ENCODE measurements at regions not wholly inside any gene's neighbourhood (a gene's known extent, or its start where the extent isn't known, plus 50 kb on each side); places are given as distances from the start of the nearest gene placed in this dataset.

DNA sequence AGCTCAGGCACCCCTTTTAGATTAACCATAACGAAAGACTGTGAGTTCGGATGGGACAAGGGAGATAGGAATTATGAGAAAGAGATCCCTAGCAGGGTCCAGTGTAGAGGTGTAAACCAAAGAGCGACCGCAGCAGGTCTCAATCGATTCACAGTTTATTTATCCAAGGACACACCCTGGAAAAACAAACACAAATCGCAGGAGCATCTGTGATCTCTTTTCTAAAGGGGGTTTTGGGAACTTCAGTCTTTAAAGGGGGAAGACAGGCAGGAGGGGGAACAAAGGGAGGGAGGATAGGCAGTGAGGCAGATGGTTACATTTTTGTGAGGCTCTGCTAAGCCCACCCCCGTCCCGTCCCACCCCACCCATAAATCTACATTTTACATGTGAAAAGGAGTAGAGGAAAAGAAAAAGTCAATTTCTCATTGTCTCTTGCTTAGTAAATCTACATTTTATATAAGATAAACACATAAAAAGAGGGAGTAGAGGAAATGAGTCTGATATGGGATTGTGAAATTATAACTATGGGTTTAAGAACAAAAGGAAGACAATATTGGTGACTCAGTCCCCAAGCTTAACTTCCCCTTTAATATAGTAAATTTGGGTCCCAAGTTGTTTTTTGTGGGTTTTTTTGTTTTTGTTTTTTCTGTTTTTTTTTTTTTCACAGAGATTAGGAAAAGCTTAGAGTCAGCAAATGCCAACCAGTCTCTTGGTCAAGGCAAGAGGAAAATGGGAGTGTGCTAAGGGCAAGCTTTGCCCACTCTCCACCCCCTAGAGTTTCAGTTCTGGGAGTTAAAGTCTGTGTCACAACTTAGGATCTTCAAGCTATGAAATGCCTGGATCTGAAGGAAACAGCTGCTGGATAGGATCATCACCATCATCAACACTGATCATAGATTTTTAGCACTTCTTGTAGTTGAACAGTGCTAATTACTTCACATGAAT is 160.9 kb upstream of the CDH5 start:
- peak overlapping the region; percentile 46 to 91 (median 84) for H3K4me2 ChIP-seq
- no peaks in the 10 kb centered on the region for H3K27me3 ChIP-seq
- H3K4me3 ChIP-seq, result no peak overlapping the region

DNA sequence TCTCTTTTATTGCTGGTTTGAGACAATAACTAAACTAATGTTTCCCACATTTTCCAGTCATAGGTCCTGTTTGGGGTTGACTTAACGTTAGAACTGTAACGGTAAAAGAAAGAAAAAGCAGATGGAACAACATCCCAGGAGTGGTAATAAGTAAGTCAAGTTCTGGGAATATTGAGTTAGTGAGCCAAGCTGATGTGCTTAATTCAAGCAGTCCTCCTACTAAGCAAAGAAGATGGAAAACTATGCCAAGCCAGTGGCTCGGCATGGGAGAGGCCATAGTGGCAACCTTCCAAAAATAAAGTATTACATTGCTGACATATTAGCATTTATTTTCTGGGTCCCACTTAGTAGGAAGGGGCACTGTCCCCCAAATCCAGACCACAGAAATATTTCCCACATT is 161.7 kb upstream of the CDH5 start:
- Histone ChIP-seq H3K36me3 (no peaks in the 10 kb centered on the region), H3K9me3 (replicated peaks in 1 of 11) (peaks cover 0 to under 1% (median 0%) of the 10 kb centered on the region in 11 experiments; a peak in 1 of 22 replicates), H3K4me2 (peak overlapping the region in 10 of 11 experiments; percentile 65 to 91 (median 82); a peak in 19 of 22 replicates), H3K27ac (peak overlapping the region; percentile 86 to 99 (median 97); a peak in 21 of 22 replicates), H3K27me3 (no peaks in the 10 kb centered on the region), H3K4me3 (no peak overlapping the region), H3K4me1 (peaks cover 34 to 96% (median 88%) of the 10 kb centered on the region in 10 experiments), H3K9ac (peak overlapping the region in 9 of 11 experiments; percentile 77 to 88 (median 80); a peak in 18 of 22 replicates), H4K20me1 (no peaks in the 10 kb centered on the region)
- no peak for TF ChIP-seq Cebpa-rat (IDR thresholded peaks at IDR 0.05)

More for the DNA sequence above, 160.9 kb upstream of the CDH5 start:
- no peaks in the 10 kb centered on the region for H3K36me3 ChIP-seq
- peak overlapping the region; percentile 86 to 99 (median 97) for H3K27ac ChIP-seq
- peaks cover 42 to 96% (median 85%) of the 10 kb centered on the region in 10 experiments for H3K4me1 ChIP-seq
- peaks cover 0 to 3% (median 0%) of the 10 kb centered on the region in 11 experiments; a peak in 1 of 22 replicates for H3K9me3 ChIP-seq (replicated peaks in 1 of 11)
- TF ChIP-seq Cebpa-rat (IDR thresholded peaks at IDR 0.05), result peak in 10 of 11 experiments; percentile 17 to 82 (median 66); a peak in 14 of 22 replicates
- no peaks in the 10 kb centered on the region for H4K20me1 ChIP-seq
- H3K9ac ChIP-seq, result peak overlapping the region; percentile 63 to 88 (median 80)

DNA sequence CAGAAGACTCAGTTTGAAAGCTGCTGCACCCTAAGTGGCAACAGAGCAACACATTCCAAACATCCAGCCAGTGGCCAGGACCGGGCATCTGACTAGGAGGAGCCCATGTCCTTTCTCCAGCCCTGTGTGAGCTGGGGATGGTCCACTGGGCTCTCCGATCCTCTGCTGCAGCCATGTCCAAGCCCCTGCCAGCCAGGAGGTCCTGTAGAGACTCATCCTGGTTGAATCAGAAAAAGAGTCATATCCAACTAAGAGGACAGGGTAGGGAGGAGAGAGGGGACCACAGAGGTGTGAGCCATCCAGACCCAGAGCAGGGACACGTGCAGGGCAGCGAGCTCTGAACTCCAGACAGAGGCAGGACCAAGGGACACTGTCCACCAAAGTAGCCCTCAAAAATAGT is 163.0 kb upstream of the CDH5 start:
- H3K27ac ChIP-seq, result peak overlapping the region; percentile 40 to 99 (median 97); a peak in 19 of 22 replicates
- no peaks in the 10 kb centered on the region for H4K20me1 ChIP-seq
- H3K4me3 ChIP-seq, result no peak overlapping the region
- peaks cover 29 to 96% (median 87%) of the 10 kb centered on the region in 10 experiments for H3K4me1 ChIP-seq
- no peak for TF ChIP-seq Cebpa-rat (IDR thresholded peaks at IDR 0.05)
- H3K9ac ChIP-seq, result peak overlapping the region in 4 of 11 experiments; percentile 0 to 83 (median 54); a peak in 3 of 22 replicates
- H3K4me2 ChIP-seq, result peak overlapping the region in 6 of 11 experiments; percentile 78 to 91 (median 86); a peak in 12 of 22 replicates
- H3K9me3 ChIP-seq (replicated peaks in 1 of 11), result no peaks in the 10 kb centered on the region
- H3K36me3 ChIP-seq, result no peaks in the 10 kb centered on the region
- H3K27me3 ChIP-seq, result no peaks in the 10 kb centered on the region

DNA sequence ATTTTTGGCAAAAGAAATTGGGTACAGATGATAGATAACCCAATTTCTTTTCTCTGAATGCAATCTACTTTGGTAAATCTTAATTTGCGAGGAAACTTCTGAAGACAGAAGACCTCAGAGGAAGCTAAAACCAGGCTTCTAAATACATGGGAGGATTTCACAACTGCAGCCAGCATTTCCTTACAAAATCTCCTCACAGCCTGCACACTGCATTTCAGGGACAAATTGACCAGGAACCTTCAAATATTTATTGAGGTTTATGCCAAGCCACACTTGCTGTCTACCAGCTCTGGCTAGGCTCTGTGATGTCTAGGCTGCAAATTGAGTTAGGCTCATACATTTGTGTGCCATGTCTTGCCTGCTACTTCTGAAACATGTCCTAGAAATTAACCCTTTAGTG is 167.3 kb upstream of the CDH5 start:
- Histone ChIP-seq H3K27ac (peak overlapping the region in 10 of 11 experiments; percentile 3 to 77 (median 55); a peak in 16 of 22 replicates), H4K20me1 (no peaks in the 10 kb centered on the region), H3K36me3 (no peaks in the 10 kb centered on the region), H3K4me3 (no peak overlapping the region), H3K27me3 (no peaks in the 10 kb centered on the region), H3K4me2 (peak overlapping the region in 9 of 11 experiments; percentile 14 to 86 (median 67); a peak in 17 of 22 replicates), H3K9ac (peak overlapping the region in 4 of 11 experiments; percentile 11 to 41 (median 23); a peak in 6 of 22 replicates), H3K4me1 (peaks cover 0 to 86% (median 53%) of the 10 kb centered on the region in 10 experiments; a peak in 14 of 20 replicates), H3K9me3 (replicated peaks in 1 of 11) (no peaks in the 10 kb centered on the region)
- TF ChIP-seq Cebpa-rat (IDR thresholded peaks at IDR 0.05), result peak in 5 of 11 experiments; percentile 8 to 74 (median 50); a peak in 5 of 22 replicates

DNA sequence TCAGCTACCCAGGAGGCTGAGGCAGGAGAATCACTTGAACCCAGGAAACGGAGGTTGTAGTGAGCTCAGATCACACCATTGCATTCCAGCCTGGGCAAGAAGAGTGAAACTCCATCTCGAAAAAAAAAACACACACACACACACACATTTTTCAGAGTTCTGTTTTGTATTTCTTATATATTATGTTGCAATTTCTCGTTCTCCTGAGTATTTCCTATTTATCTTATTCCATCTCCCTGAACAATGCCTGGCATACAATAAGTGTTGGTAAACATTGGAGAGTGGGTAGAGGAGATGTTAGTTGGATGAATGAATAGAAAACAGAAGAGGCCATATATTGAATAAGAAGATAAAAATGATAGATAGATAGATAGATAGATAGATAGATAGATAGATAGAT is 167.8 kb upstream of the CDH5 start:
- Histone ChIP-seq H4K20me1 (no peaks in the 10 kb centered on the region), H3K4me3 (no peak overlapping the region), H3K4me1 (peaks cover 0 to 80% (median 47%) of the 10 kb centered on the region in 10 experiments; a peak in 14 of 20 replicates), H3K27ac (peak overlapping the region in 5 of 11 experiments; percentile 39 to 77 (median 71); a peak in 10 of 22 replicates), H3K9me3 (replicated peaks in 1 of 11) (no peaks in the 10 kb centered on the region), H3K4me2 (peak overlapping the region in 7 of 11 experiments; percentile 46 to 86 (median 67); a peak in 11 of 22 replicates), H3K27me3 (no peaks in the 10 kb centered on the region), H3K36me3 (no peaks in the 10 kb centered on the region), H3K9ac (peak overlapping the region in 1 of 11 experiments; percentile 23; a peak in 1 of 22 replicates)
- TF ChIP-seq Cebpa-rat (IDR thresholded peaks at IDR 0.05), result no peak

GRCh38 chr16:66197668-66198278 is 168.7 kb upstream of the CDH5 start:
- Histone ChIP-seq H3K27ac (peak overlapping the region in 5 of 11 experiments; percentile 39 to 77 (median 71); a peak in 7 of 22 replicates), H4K20me1 (no peaks in the 10 kb centered on the region), H3K4me2 (peak overlapping the region in 4 of 11 experiments; percentile 46 to 86 (median 71); a peak in 6 of 22 replicates), H3K9me3 (replicated peaks in 1 of 11) (no peaks in the 10 kb centered on the region), H3K9ac (no peak overlapping the region), H3K4me1 (peaks cover 0 to 72% (median 39%) of the 10 kb centered on the region in 10 experiments; a peak in 14 of 20 replicates), H3K4me3 (no peak overlapping the region), H3K27me3 (no peaks in the 10 kb centered on the region), H3K36me3 (no peaks in the 10 kb centered on the region)
- TF ChIP-seq Cebpa-rat (IDR thresholded peaks at IDR 0.05), result no peak

GRCh38 chr16:66196770-66197169 is 169.7 kb upstream of the CDH5 start:
- H3K9me3 ChIP-seq (replicated peaks in 1 of 11), result no peaks in the 10 kb centered on the region
- no peak overlapping the region for H3K4me3 ChIP-seq
- peaks cover 0 to 61% (median 34%) of the 10 kb centered on the region in 10 experiments; a peak in 14 of 20 replicates for H3K4me1 ChIP-seq
- H4K20me1 ChIP-seq, result no peaks in the 10 kb centered on the region
- TF ChIP-seq Cebpa-rat (IDR thresholded peaks at IDR 0.05), result no peak
- no peaks in the 10 kb centered on the region for H3K27me3 ChIP-seq
- H3K36me3 ChIP-seq, result no peaks in the 10 kb centered on the region
- H3K4me2 ChIP-seq, result no peak overlapping the region
- H3K27ac ChIP-seq, result peak overlapping the region in 2 of 11 experiments; percentile 3 to 28; a peak in 3 of 22 replicates
- no peak overlapping the region for H3K9ac ChIP-seq

DNA sequence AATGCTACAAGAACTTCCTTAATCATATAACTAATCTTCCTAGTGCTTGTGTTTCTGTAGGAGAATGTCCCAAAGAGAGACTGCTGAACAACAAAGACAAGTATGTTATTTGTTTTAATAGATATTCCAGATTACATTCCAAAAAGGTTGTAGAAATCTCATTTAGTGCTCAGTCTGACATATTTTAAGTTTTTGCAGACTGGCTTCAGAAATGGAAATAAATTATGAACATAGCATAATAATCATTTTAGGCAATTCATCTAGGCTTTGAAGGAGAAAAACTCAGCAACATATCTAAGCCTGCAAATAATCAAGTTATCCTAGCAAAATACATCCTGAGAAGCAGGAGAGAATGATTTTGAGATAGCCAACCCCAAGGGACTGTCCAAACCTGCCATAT is 171.6 kb upstream of the CDH5 start:
- no peak overlapping the region for H3K4me2 ChIP-seq
- TF ChIP-seq Cebpa-rat (IDR thresholded peaks at IDR 0.05), result no peak
- no peaks in the 10 kb centered on the region for H3K36me3 ChIP-seq
- H3K4me3 ChIP-seq, result no peak overlapping the region
- peaks cover 0 to 9% (median 0%) of the 10 kb centered on the region in 11 experiments; a peak in 3 of 22 replicates for H3K9me3 ChIP-seq (replicated peaks in 1 of 11)
- no peak overlapping the region for H3K9ac ChIP-seq
- no peaks in the 10 kb centered on the region for H3K27me3 ChIP-seq
- no peak overlapping the region for H3K27ac ChIP-seq
- H3K4me1 ChIP-seq, result peaks cover 0 to 54% (median 27%) of the 10 kb centered on the region in 10 experiments; a peak in 16 of 20 replicates
- H4K20me1 ChIP-seq, result no peaks in the 10 kb centered on the region

Data from BLaER1 treated with 17β-estradiol and CSF1 and Interleukin-3, amounts not matched to agents 10 nM and 100 nM (cell line).